Activated T-helper 1 cell treated with anti-CD3 and anti-CD28 coated beads, Interleukin-2, amount 50 U/mL, for 16 hours (primary cell): ENCODE measurements at regions not wholly inside any gene's neighbourhood (a gene's known extent, or its start where the extent isn't known, plus 50 kb on each side); places are given as distances from the start of the nearest gene placed in this dataset.

ENCODE experiments used
- DNase-seq, 2 donors: peaks; one replicate each; pipeline ENCODE4 v3.0.0-alpha.2; 2020; ENCODE audit warnings: low read depth in 1 of 2, low spot score in 1 of 2

- no peak for DNase-seq
These were observed 119.7 kb upstream of the RAD23B start for GRCh38 chr9:107163370-107163769.

GRCh38 chr9:107169796-107170195 lies 113.3 kb upstream of the RAD23B start:
- DNase-seq = no peak

GRCh38 chr9:107170801-107171200 lies 112.3 kb upstream of the RAD23B start:
- no peak for DNase-seq

GRCh38 chr9:107172160-107172978 lies 110.7 kb upstream of the RAD23B start:
- peak in 1 of 2 donors; percentile 9 for DNase-seq

- DNase-seq = no peak
These were observed 110.1 kb upstream of the RAD23B start for GRCh38 chr9:107172979-107173347.

GRCh38 chr9:107173422-107174180 lies 109.5 kb upstream of the RAD23B start:
- no peak for DNase-seq

- no peak for DNase-seq
These were observed 108.6 kb upstream of the RAD23B start for GRCh38 chr9:107174441-107174840.

- DNase-seq = no peak
These were observed 108.0 kb upstream of the RAD23B start for GRCh38 chr9:107175041-107175440.

- no peak for DNase-seq
These were observed 107.2 kb upstream of the RAD23B start for GRCh38 chr9:107175816-107176435.

GRCh38 chr9:107176436-107177151 lies 106.5 kb upstream of the RAD23B start:
- no peak for DNase-seq

- DNase-seq = no peak
These were observed 105.7 kb upstream of the RAD23B start for GRCh38 chr9:107177243-107177839.

- no peak for DNase-seq
These were observed 105.2 kb upstream of the RAD23B start for GRCh38 chr9:107177857-107178256.

GRCh38 chr9:107178293-107178692 lies 104.8 kb upstream of the RAD23B start:
- DNase-seq = no peak

GRCh38 chr9:107180206-107180605 lies 102.9 kb upstream of the RAD23B start:
- DNase-seq = no peak

- no peak for DNase-seq
These were observed 99.9 kb upstream of the RAD23B start for GRCh38 chr9:107183176-107183575.

- no peak for DNase-seq
These were observed 94.7 kb upstream of the RAD23B start for GRCh38 chr9:107188376-107188775.

GRCh38 chr9:107190061-107190935 lies 92.8 kb upstream of the RAD23B start:
- no peak for DNase-seq

GRCh38 chr9:107190936-107191290 lies 92.2 kb upstream of the RAD23B start:
- DNase-seq = no peak

GRCh38 chr9:107193251-107193650 lies 89.8 kb upstream of the RAD23B start:
- no peak for DNase-seq

GRCh38 chr9:107198718-107199117 lies 84.4 kb upstream of the RAD23B start:
- DNase-seq = no peak
